IgD-negative memory B cell (primary cell): ENCODE measurements at regions not wholly inside any gene's neighbourhood (a gene's known extent, or its start where the extent isn't known, plus 50 kb on each side); places are given as distances from the start of the nearest gene placed in this dataset.

Experiments
- H3K27ac Mint-ChIP-seq, 3 donors: one replicate each; pipeline ENCODE4 v1.8.0; 2020 to 2022; ENCODE audit warnings: mild to moderate bottlenecking in 3 of 3, mixed read lengths in 3 of 3, moderate library complexity in 1 of 3
- H3K27me3 Mint-ChIP-seq: one replicate; pipeline ENCODE4 v1.8.0; 2021; ENCODE audit warnings: mixed read lengths
- H3K36me3 Mint-ChIP-seq: one replicate; pipeline ENCODE4 v1.8.0; 2020; ENCODE audit warnings: mild to moderate bottlenecking, mixed read lengths
- H3K4me1 Mint-ChIP-seq, 3 donors: one replicate each; pipeline ENCODE4 v1.8.0; 2020 to 2022; ENCODE audit warnings: mixed read lengths in 3 of 3, mild to moderate bottlenecking in 1 of 3
- H3K4me3 Mint-ChIP-seq, 4 donors: one replicate each; pipeline ENCODE4 v1.8.0; 2020 to 2022; ENCODE audit warnings: mild to moderate bottlenecking in 4 of 4, mixed read lengths in 4 of 4, moderate library complexity in 3 of 4
- H3K9me3 Mint-ChIP-seq, 3 donors: one replicate each; pipeline ENCODE4 v1.8.0; 2020 to 2021; ENCODE audit warnings: mixed read lengths in 3 of 3, mild to moderate bottlenecking in 1 of 3

GRCh38 chr10:52609626-52610240 lies 162.9 kb downstream of the MBL2 start:
- H3K4me3 Mint-ChIP-seq = no peak overlapping the region
- H3K4me1 Mint-ChIP-seq = peaks cover 0 to 1% (median 0%) of the 10 kb centered on the region in 3 donors
- peaks cover 0 to 3% (median 0%) of the 10 kb centered on the region in 3 donors for H3K9me3 Mint-ChIP-seq
- H3K36me3 Mint-ChIP-seq = no peaks in the 10 kb centered on the region
- H3K27me3 Mint-ChIP-seq = no peaks in the 10 kb centered on the region
- H3K27ac Mint-ChIP-seq = no peak overlapping the region

- Mint-ChIP-seq H3K4me3 (no peak overlapping the region), H3K27me3 (no peaks in the 10 kb centered on the region), H3K4me1 (peaks cover 0 to 1% (median 0%) of the 10 kb centered on the region in 3 donors), H3K36me3 (peaks cover 1% of the 10 kb centered on the region), H3K27ac (no peak overlapping the region), H3K9me3 (no peaks in the 10 kb centered on the region)
Measured at GRCh38 chr10:52615331-52615730, 157.3 kb downstream of the MBL2 start.

GRCh38 chr10:52615756-52616394 lies 156.7 kb downstream of the MBL2 start:
- Mint-ChIP-seq H3K27ac (no peak overlapping the region), H3K4me3 (no peak overlapping the region), H3K9me3 (no peaks in the 10 kb centered on the region), H3K36me3 (peaks cover 1% of the 10 kb centered on the region), H3K27me3 (no peaks in the 10 kb centered on the region), H3K4me1 (peaks cover 0 to 1% (median 0%) of the 10 kb centered on the region in 3 donors)

GRCh38 chr10:52616395-52616764 lies 156.2 kb downstream of the MBL2 start:
- no peaks in the 10 kb centered on the region for H3K27me3 Mint-ChIP-seq
- H3K36me3 Mint-ChIP-seq = peaks cover 1% of the 10 kb centered on the region
- no peak overlapping the region for H3K4me3 Mint-ChIP-seq
- H3K9me3 Mint-ChIP-seq = no peaks in the 10 kb centered on the region
- H3K4me1 Mint-ChIP-seq = peaks cover 0 to 1% (median 0%) of the 10 kb centered on the region in 3 donors
- no peak overlapping the region for H3K27ac Mint-ChIP-seq

GRCh38 chr10:52617346-52617745 lies 155.2 kb downstream of the MBL2 start:
- no peak overlapping the region for H3K4me3 Mint-ChIP-seq
- no peaks in the 10 kb centered on the region for H3K27me3 Mint-ChIP-seq
- peaks cover 1% of the 10 kb centered on the region for H3K36me3 Mint-ChIP-seq
- H3K9me3 Mint-ChIP-seq = no peaks in the 10 kb centered on the region
- H3K27ac Mint-ChIP-seq = no peak overlapping the region
- no peaks in the 10 kb centered on the region for H3K4me1 Mint-ChIP-seq

GRCh38 chr10:52619052-52619451 lies 153.5 kb downstream of the MBL2 start:
- no peaks in the 10 kb centered on the region for H3K9me3 Mint-ChIP-seq
- H3K27ac Mint-ChIP-seq = no peak overlapping the region
- peaks cover 1% of the 10 kb centered on the region for H3K36me3 Mint-ChIP-seq
- no peaks in the 10 kb centered on the region for H3K4me1 Mint-ChIP-seq
- H3K4me3 Mint-ChIP-seq = no peak overlapping the region
- H3K27me3 Mint-ChIP-seq = no peaks in the 10 kb centered on the region

GRCh38 chr10:52621635-52622079 lies 150.9 kb downstream of the MBL2 start:
- Mint-ChIP-seq H3K4me3 (no peak overlapping the region), H3K4me1 (no peaks in the 10 kb centered on the region), H3K27ac (no peak overlapping the region), H3K27me3 (no peaks in the 10 kb centered on the region), H3K36me3 (peaks cover 1% of the 10 kb centered on the region), H3K9me3 (no peaks in the 10 kb centered on the region)

- Mint-ChIP-seq H3K4me1 (no peaks in the 10 kb centered on the region), H3K9me3 (peaks cover 0 to 2% (median 0%) of the 10 kb centered on the region in 3 donors), H3K27me3 (no peaks in the 10 kb centered on the region), H3K4me3 (no peak overlapping the region), H3K36me3 (peaks cover 1% of the 10 kb centered on the region), H3K27ac (no peak overlapping the region)
Measured at GRCh38 chr10:52623761-52624160, 148.8 kb downstream of the MBL2 start.

GRCh38 chr10:52627279-52627678 lies 145.3 kb downstream of the MBL2 start:
- Mint-ChIP-seq H3K36me3 (no peaks in the 10 kb centered on the region), H3K9me3 (peaks cover 0 to 2% (median 0%) of the 10 kb centered on the region in 3 donors), H3K27me3 (no peaks in the 10 kb centered on the region), H3K27ac (no peak overlapping the region), H3K4me3 (no peak overlapping the region), H3K4me1 (peaks cover 0 to 1% (median 0%) of the 10 kb centered on the region in 3 donors)

GRCh38 chr10:52631146-52631545 lies 141.4 kb downstream of the MBL2 start:
- Mint-ChIP-seq H3K27ac (no peak overlapping the region), H3K9me3 (peaks cover 0 to 2% (median 0%) of the 10 kb centered on the region in 3 donors), H3K4me3 (no peak overlapping the region), H3K4me1 (peaks cover 0 to 1% (median 0%) of the 10 kb centered on the region in 3 donors), H3K36me3 (no peaks in the 10 kb centered on the region), H3K27me3 (no peaks in the 10 kb centered on the region)

GRCh38 chr10:52631648-52632047 lies 140.9 kb downstream of the MBL2 start:
- no peak overlapping the region for H3K4me3 Mint-ChIP-seq
- no peaks in the 10 kb centered on the region for H3K36me3 Mint-ChIP-seq
- H3K27ac Mint-ChIP-seq = no peak overlapping the region
- H3K4me1 Mint-ChIP-seq = peaks cover 0 to 1% (median 0%) of the 10 kb centered on the region in 3 donors
- H3K9me3 Mint-ChIP-seq = peaks cover 0 to 2% (median 0%) of the 10 kb centered on the region in 3 donors
- no peaks in the 10 kb centered on the region for H3K27me3 Mint-ChIP-seq

- peaks cover 0 to 6% (median 2%) of the 10 kb centered on the region in 3 donors for H3K9me3 Mint-ChIP-seq
- no peaks in the 10 kb centered on the region for H3K27me3 Mint-ChIP-seq
- H3K27ac Mint-ChIP-seq = no peak overlapping the region
- no peaks in the 10 kb centered on the region for H3K36me3 Mint-ChIP-seq
- peaks cover 0 to 1% (median 0%) of the 10 kb centered on the region in 3 donors for H3K4me1 Mint-ChIP-seq
- H3K4me3 Mint-ChIP-seq = no peak overlapping the region
Measured at GRCh38 chr10:52632591-52632990, 140.0 kb downstream of the MBL2 start.

GRCh38 chr10:52633266-52633665 lies 139.3 kb downstream of the MBL2 start:
- no peak overlapping the region for H3K4me3 Mint-ChIP-seq

GRCh38 chr10:52635651-52636050 lies 136.9 kb downstream of the MBL2 start:
- no peak overlapping the region for H3K27ac Mint-ChIP-seq
- H3K4me3 Mint-ChIP-seq = no peak overlapping the region
- no peaks in the 10 kb centered on the region for H3K27me3 Mint-ChIP-seq
- H3K36me3 Mint-ChIP-seq = no peaks in the 10 kb centered on the region
- peaks cover 0 to 1% (median 0%) of the 10 kb centered on the region in 3 donors for H3K4me1 Mint-ChIP-seq
- H3K9me3 Mint-ChIP-seq = peaks cover 0 to 6% (median 0%) of the 10 kb centered on the region in 3 donors

More at GRCh38 chr10:52633266-52633665, 139.3 kb downstream of the MBL2 start:
- Mint-ChIP-seq H3K36me3 (no peaks in the 10 kb centered on the region), H3K27me3 (no peaks in the 10 kb centered on the region), H3K9me3 (peaks cover 0 to 6% (median 1%) of the 10 kb centered on the region in 3 donors), H3K27ac (no peak overlapping the region), H3K4me1 (peaks cover 0 to 1% (median 0%) of the 10 kb centered on the region in 3 donors)

- H3K27me3 Mint-ChIP-seq = no peaks in the 10 kb centered on the region
- H3K36me3 Mint-ChIP-seq = no peaks in the 10 kb centered on the region
- H3K9me3 Mint-ChIP-seq = peaks cover 0 to 6% (median 0%) of the 10 kb centered on the region in 3 donors
- H3K27ac Mint-ChIP-seq = no peak overlapping the region
- H3K4me3 Mint-ChIP-seq = no peak overlapping the region
- H3K4me1 Mint-ChIP-seq = no peaks in the 10 kb centered on the region
Measured at GRCh38 chr10:52636874-52637273, 135.7 kb downstream of the MBL2 start.

GRCh38 chr10:52637592-52637991 lies 135.0 kb downstream of the MBL2 start:
- Mint-ChIP-seq H3K27ac (no peak overlapping the region), H3K36me3 (no peaks in the 10 kb centered on the region), H3K4me1 (no peaks in the 10 kb centered on the region), H3K4me3 (no peak overlapping the region), H3K27me3 (no peaks in the 10 kb centered on the region), H3K9me3 (peaks cover 0 to 6% (median 0%) of the 10 kb centered on the region in 3 donors)
